Ovary (tissue), 7 donors: ENCODE measurements at regions not wholly inside any gene's neighbourhood (a gene's known extent, or its start where the extent isn't known, plus 50 kb on each side); places are given as distances from the start of the nearest gene placed in this dataset.

ENCODE experiments used
- DNase-seq, 5 donors: peaks; one replicate each; pipeline ENCODE4 v3.0.0-alpha.2; 2019 to 2020
- H3K27ac ChIP-seq, 2 donors: fragments of 200-600 bp; one replicate each; pipeline versions ENCODE4 v1.5.1 to v1.8.0; 2019 to 2022
- H3K27me3 ChIP-seq: fragments of 200-600 bp; one replicate; pipeline ENCODE4 v1.8.0; 2022
- H3K36me3 ChIP-seq: fragments of 200-600 bp; sonication (generic); one replicate; pipeline ENCODE4 v1.5.1; 2019
- H3K4me1 ChIP-seq: one replicate; pipeline ENCODE4 v1.8.1; 2013; ENCODE audit warnings: mild to moderate bottlenecking, moderate library complexity; ENCODE audit not compliant: insufficient read depth
- H3K4me3 ChIP-seq: fragments of 200-600 bp; sonication (generic); one replicate; pipeline ENCODE4 v1.5.1; 2017
- H3K9me3 ChIP-seq, 2 donors: fragments of 200-600 bp in 1 of 2; sonication (generic) in 1 of 2; one replicate each; pipeline versions ENCODE4 v1.5.1 to v1.8.1; 2013 to 2019; ENCODE audit warnings: mild to moderate bottlenecking in 1 of 2, moderate library complexity in 1 of 2
- EP300 ChIP-seq: sonication (generic); formaldehyde crosslinking; IDR thresholded peaks from one replicate; pipeline ENCODE4 v1.6.1; 2017; ENCODE audit warnings: antibody characterized with exemption
- POLR2A ChIP-seq: fragments of 450-650 bp; IDR thresholded peaks from one replicate; pipeline ENCODE4 v1.6.1; 2017; ENCODE audit warnings: antibody characterized with exemption, mild to moderate bottlenecking, moderate library complexity
- WGBS, 3 donors: extraction: QIAGEN DNeasy Blood & Tissue Kit in 1 of 3; methylation state at CpG; one replicate each; pipeline versions ENCODE4 v1.1.5 to v1.1.7; 2013 to 2017; 5-methylcytosine and 5-hydroxymethylcytosine counted together
- intact Hi-C, 4 donors: fragments of 100-400 bp; cut with DNase I; formaldehyde crosslinking; loops; one replicate each; pipeline versions ENCODE4 v1.11.0 to v1.15.1; 2022 to 2023
- TF ChIP-seq, protein P1 (sequence below), 3 donors: fragments of 450-650 bp in 2 of 3; fragments of 200-600 bp in 1 of 3; IDR thresholded peaks; one replicate each; pipeline versions ENCODE4 v1.5.1 to v1.8.0; 2016 to 2022; ENCODE audit warnings: antibody characterized with exemption in 3 of 3, mild to moderate bottlenecking in 1 of 3
- donor health status: DM: no; HTN: no; CAD: no; lungs with moderate emphysema.
- donor health status: DM: no; HTN: no; CAD: no.
- donor health status: Bipolar disorder and iron deficiency.
- donor health status: DM: no; HTN: no; CAD: no.
- donor health status: DM: yes; HTN: yes; CAD: no.

DNA sequence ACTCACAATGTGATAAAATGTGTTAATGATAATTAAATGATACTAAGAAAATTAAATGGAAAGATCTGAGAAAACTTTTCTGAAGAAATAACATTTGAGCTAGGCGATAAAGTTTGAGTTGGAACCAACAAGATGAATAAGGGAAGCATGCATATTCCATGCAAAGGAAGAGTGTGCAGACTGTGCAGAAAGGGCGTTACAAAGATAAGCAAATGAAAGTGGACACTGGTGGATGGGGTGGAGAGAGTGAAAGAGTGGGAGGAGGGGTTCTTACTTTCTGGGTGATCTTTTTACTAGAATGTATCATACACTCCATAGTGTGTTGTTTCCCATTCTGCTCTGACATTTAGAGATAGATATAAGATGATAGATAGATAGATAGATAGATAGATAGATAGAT lies 138.7 kb downstream of the HTR1A start:
- TF ChIP-seq POLR2A (no peak), EP300 (no peak)
- TF ChIP-seq, protein P1, sequence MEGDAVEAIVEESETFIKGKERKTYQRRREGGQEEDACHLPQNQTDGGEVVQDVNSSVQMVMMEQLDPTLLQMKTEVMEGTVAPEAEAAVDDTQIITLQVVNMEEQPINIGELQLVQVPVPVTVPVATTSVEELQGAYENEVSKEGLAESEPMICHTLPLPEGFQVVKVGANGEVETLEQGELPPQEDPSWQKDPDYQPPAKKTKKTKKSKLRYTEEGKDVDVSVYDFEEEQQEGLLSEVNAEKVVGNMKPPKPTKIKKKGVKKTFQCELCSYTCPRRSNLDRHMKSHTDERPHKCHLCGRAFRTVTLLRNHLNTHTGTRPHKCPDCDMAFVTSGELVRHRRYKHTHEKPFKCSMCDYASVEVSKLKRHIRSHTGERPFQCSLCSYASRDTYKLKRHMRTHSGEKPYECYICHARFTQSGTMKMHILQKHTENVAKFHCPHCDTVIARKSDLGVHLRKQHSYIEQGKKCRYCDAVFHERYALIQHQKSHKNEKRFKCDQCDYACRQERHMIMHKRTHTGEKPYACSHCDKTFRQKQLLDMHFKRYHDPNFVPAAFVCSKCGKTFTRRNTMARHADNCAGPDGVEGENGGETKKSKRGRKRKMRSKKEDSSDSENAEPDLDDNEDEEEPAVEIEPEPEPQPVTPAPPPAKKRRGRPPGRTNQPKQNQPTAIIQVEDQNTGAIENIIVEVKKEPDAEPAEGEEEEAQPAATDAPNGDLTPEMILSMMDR (IDR thresholded peaks at IDR 0.05), result no peak
- H3K27ac ChIP-seq, result no peak overlapping the region
- no peaks in the 10 kb centered on the region for H3K9me3 ChIP-seq
- no peaks in the 10 kb centered on the region for H3K36me3 ChIP-seq
- peaks cover 2% of the 10 kb centered on the region for H3K4me1 ChIP-seq
- intact Hi-C loops, result no loop called here
- H3K27me3 ChIP-seq, result no peaks in the 10 kb centered on the region
- no peak for DNase-seq
- no peak overlapping the region for H3K4me3 ChIP-seq
- 81 to 88% (median 87%) methylated on average over 2 of the region's 2 CpGs for WGBS, 3 donors

DNA sequence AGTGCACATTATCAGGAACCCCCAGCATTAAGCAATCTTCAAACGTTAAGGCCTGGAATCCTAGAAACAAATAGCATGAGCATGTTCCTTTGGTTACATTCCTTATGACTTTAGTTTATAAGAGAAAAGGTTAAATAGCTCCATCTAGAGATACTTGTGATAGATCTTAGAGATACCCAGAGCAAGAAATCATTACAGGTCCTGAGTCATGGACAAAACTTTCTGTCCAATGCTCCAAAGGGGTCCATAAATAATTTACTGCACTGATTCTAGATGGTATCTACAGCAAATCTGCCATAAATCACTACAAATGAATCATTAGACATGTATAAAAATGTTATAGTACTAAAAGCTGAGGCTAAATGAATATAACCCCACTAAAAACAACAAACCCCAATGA lies 139.6 kb downstream of the HTR1A start:
- intact Hi-C loops, result no loop called here
- Histone ChIP-seq H3K4me3 (no peak overlapping the region), H3K4me1 (peaks cover 2% of the 10 kb centered on the region), H3K36me3 (no peaks in the 10 kb centered on the region), H3K27ac (no peak overlapping the region), H3K9me3 (no peaks in the 10 kb centered on the region), H3K27me3 (no peaks in the 10 kb centered on the region)
- no peak for DNase-seq
- 5 to 12% (median 6%) methylated on average over 1 of the region's 1 CpG for WGBS, 3 donors
- TF ChIP-seq EP300 (no peak), POLR2A (no peak)
- TF ChIP-seq, protein P1 (IDR thresholded peaks at IDR 0.05), result no peak

DNA sequence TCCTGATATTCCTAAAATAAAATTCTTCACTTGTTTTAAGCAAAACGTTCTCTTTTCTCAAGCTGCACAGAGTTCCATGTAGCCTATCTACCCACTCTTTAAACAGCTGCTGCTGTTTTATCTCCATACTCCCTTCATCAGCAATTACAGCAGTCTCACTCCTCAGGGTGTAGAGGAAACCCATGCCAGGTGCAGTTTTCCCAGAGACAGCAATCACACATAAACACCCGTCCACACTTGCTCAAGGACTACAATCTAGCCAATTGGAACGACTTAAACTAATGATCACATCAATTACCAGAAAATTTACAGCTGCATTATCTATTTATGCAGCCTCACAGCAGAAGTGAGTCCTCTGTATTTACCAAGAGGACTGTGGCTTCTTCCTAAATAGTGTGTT lies 141.7 kb downstream of the HTR1A start:
- TF ChIP-seq, protein P1 (IDR thresholded peaks at IDR 0.05), result no peak
- H3K27me3 ChIP-seq, result no peaks in the 10 kb centered on the region
- no peaks in the 10 kb centered on the region for H3K9me3 ChIP-seq
- H3K36me3 ChIP-seq, result no peaks in the 10 kb centered on the region
- WGBS, 3 donors, result 4 to 20% (median 14%) methylated on average over 3 of the region's 3 CpGs
- DNase-seq, result no peak
- peaks cover 2% of the 10 kb centered on the region for H3K4me1 ChIP-seq
- H3K4me3 ChIP-seq, result no peak overlapping the region
- H3K27ac ChIP-seq, result no peak overlapping the region
- intact Hi-C loops, result no loop called here

DNA sequence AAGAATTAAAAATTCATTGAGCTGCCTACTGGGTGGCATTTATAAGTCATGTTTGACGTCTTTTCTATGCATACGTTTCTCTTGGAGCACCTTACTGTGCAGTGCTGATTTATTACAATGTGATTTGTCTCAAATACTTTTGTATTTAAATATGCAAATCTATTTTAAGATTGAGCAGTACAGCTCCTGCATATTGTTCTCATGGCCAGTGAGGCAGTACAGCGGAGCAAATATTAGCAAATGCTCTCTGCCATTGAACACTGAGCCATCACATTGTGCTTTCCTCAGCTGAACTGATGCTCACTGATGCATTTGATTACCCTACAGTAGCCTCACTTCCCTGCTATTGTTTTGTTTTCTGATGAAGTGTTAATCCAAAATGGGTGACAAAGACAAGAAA lies 149.6 kb downstream of the HTR1A start:
- no peaks in the 10 kb centered on the region for H3K36me3 ChIP-seq
- TF ChIP-seq EP300 (no peak), POLR2A (no peak)
- TF ChIP-seq, protein P1 (IDR thresholded peaks at IDR 0.05), result no peak
- peaks cover 0 to 5% of the 10 kb centered on the region in 2 donors for H3K9me3 ChIP-seq
- no peak overlapping the region for H3K4me3 ChIP-seq
- no peak overlapping the region for H3K27ac ChIP-seq
- H3K27me3 ChIP-seq, result no peaks in the 10 kb centered on the region
- no peak for DNase-seq
- intact Hi-C loops, result no loop called here
- H3K4me1 ChIP-seq, result no peaks in the 10 kb centered on the region
- 89 to 92% (median 92%) methylated on average over 3 of the region's 3 CpGs for WGBS, 3 donors

DNA sequence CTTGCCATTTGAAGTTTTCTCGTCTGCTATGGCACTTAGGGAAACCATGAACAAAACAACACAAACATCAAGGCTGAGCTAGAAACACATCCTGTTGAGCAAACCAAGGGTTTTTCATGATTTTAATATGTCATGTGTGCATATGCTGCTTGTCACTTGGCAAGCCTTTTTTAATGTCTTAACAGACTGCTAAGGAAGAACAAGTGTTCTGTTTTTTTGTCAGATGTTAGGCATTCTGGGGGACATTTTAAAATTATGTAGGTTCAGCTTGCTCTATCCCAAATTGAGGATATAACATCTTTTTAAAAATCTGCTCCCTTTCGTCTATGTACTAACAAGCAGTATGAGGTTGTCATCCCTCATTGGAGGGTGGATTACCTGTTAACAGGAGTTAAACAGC lies 150.3 kb downstream of the HTR1A start:
- TF ChIP-seq EP300 (no peak), POLR2A (no peak)
- TF ChIP-seq, protein P1 (IDR thresholded peaks at IDR 0.05), result no peak
- Histone ChIP-seq H3K9me3 (peaks cover 0 to 5% of the 10 kb centered on the region in 2 donors), H3K4me3 (no peak overlapping the region), H3K27ac (no peak overlapping the region), H3K27me3 (no peaks in the 10 kb centered on the region), H3K4me1 (no peaks in the 10 kb centered on the region), H3K36me3 (no peaks in the 10 kb centered on the region)
- no peak for DNase-seq
- 40 to 52% (median 41%) methylated on average over 2 of the region's 2 CpGs for WGBS, 3 donors
- intact Hi-C loops, result no loop called here
